22Rv1 (cell line): ENCODE measurements at regions not wholly inside any gene's neighbourhood (a gene's known extent, or its start where the extent isn't known, plus 50 kb on each side); places are given as distances from the start of the nearest gene placed in this dataset.

Experiments
- CTCF ChIP-seq: fragments of 450-650 bp; IDR thresholded peaks from 2 replicates; pipeline ENCODE4 v1.5.1; 2017; ENCODE audit warnings: mild to moderate bottlenecking
- ZFX ChIP-seq: fragments of 450-650 bp; IDR thresholded peaks from 2 replicates; pipeline ENCODE4 v1.6.1; 2017; ENCODE audit warnings: antibody characterized with exemption, borderline replicate concordance

GRCh38 chr2:120889936-120890335, 154.3 kb downstream of the GLI2 start:
- TF ChIP-seq CTCF: no peak
- no peak for TF ChIP-seq ZFX
